ENCODE measurements at regions not wholly inside any gene's neighbourhood (a gene's known extent, or its start where the extent isn't known, plus 50 kb on each side); places are given as distances from the start of the nearest gene placed in this dataset.

- DNase-seq (ENCODE audit: low read depth) = no peak
- H3K4me3 ChIP-seq (ENCODE audit: low read depth, low read length) = no peak overlapping the region
- TF ChIP-seq CTCF (IDR thresholded peaks at IDR 0.05; ENCODE audit: insufficient read depth, low read length) = no peak
These were observed 667.2 kb downstream of the GALC start for GRCh38 chr14:87325741-87326140.

- DNase-seq (ENCODE audit: low read depth) = no peak
- H3K4me3 ChIP-seq (ENCODE audit: low read depth, low read length) = no peak overlapping the region
- TF ChIP-seq CTCF (IDR thresholded peaks at IDR 0.05; ENCODE audit: insufficient read depth, low read length) = no peak
These were observed 669.8 kb downstream of the GALC start for GRCh38 chr14:87323191-87323590.

GRCh38 chr14:87321548-87321947, 671.4 kb downstream of the GALC start:
- no peak overlapping the region for H3K4me3 ChIP-seq (ENCODE audit: low read depth, low read length)
- no peak for DNase-seq (ENCODE audit: low read depth)
- TF ChIP-seq CTCF (IDR thresholded peaks at IDR 0.05; ENCODE audit: insufficient read depth, low read length) = no peak

GRCh38 chr14:87312894-87313205, 680.1 kb downstream of the GALC start:
- H3K4me3 ChIP-seq (ENCODE audit: low read depth, low read length) = no peak overlapping the region
- TF ChIP-seq CTCF (IDR thresholded peaks at IDR 0.05; ENCODE audit: insufficient read depth, low read length) = no peak

GRCh38 chr14:87312169-87312893, 680.7 kb downstream of the GALC start:
- no peak for TF ChIP-seq CTCF (IDR thresholded peaks at IDR 0.05; ENCODE audit: insufficient read depth, low read length)
- no peak overlapping the region for H3K4me3 ChIP-seq (ENCODE audit: low read depth, low read length)
- no peak for DNase-seq (ENCODE audit: low read depth)

More at GRCh38 chr14:87312894-87313205, 680.1 kb downstream of the GALC start:
- no peak for DNase-seq (ENCODE audit: low read depth)

GRCh38 chr14:87309557-87309956, 683.4 kb downstream of the GALC start:
- no peak overlapping the region for H3K4me3 ChIP-seq (ENCODE audit: low read depth, low read length)
- DNase-seq (ENCODE audit: low read depth) = no peak
- no peak for TF ChIP-seq CTCF (IDR thresholded peaks at IDR 0.05; ENCODE audit: insufficient read depth, low read length)
